Upper lobe of left lung (tissue), 4 donors: ENCODE measurements at regions not wholly inside any gene's neighbourhood (a gene's known extent, or its start where the extent isn't known, plus 50 kb on each side); places are given as distances from the start of the nearest gene placed in this dataset.

Source experiments
- EP300 ChIP-seq, 4 donors: sonication (generic); formaldehyde crosslinking; IDR thresholded peaks; one replicate each; pipeline ENCODE4 v1.5.1; 2017; ENCODE audit warnings: antibody characterized with exemption in 4 of 4, control low read depth in 2 of 4
- POLR2AphosphoS5 ChIP-seq, 2 donors: sonication (generic); formaldehyde crosslinking; IDR thresholded peaks; one replicate each; pipeline ENCODE4 v1.5.1; 2017; ENCODE audit warnings: antibody characterized with exemption in 2 of 2
- TF ChIP-seq, protein P1 (sequence below), 6 experiments: fragments of 450-650 bp in 4 of 6; fragments of 200-600 bp in 2 of 6; sonication (generic) in 2 of 6; IDR thresholded peaks; one replicate each; pipeline ENCODE4 v1.5.1; 2016 to 2019; ENCODE audit warnings: antibody characterized with exemption in 6 of 6

- no peak for TF ChIP-seq POLR2AphosphoS5 (IDR thresholded peaks at IDR 0.05)
- TF ChIP-seq, protein P1, sequence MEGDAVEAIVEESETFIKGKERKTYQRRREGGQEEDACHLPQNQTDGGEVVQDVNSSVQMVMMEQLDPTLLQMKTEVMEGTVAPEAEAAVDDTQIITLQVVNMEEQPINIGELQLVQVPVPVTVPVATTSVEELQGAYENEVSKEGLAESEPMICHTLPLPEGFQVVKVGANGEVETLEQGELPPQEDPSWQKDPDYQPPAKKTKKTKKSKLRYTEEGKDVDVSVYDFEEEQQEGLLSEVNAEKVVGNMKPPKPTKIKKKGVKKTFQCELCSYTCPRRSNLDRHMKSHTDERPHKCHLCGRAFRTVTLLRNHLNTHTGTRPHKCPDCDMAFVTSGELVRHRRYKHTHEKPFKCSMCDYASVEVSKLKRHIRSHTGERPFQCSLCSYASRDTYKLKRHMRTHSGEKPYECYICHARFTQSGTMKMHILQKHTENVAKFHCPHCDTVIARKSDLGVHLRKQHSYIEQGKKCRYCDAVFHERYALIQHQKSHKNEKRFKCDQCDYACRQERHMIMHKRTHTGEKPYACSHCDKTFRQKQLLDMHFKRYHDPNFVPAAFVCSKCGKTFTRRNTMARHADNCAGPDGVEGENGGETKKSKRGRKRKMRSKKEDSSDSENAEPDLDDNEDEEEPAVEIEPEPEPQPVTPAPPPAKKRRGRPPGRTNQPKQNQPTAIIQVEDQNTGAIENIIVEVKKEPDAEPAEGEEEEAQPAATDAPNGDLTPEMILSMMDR (IDR thresholded peaks at IDR 0.05), result no peak
- TF ChIP-seq EP300 (IDR thresholded peaks at IDR 0.05), result no peak
These were observed 487.2 kb downstream of the GALR1 start for GRCh38 chr18:77736842-77737241.
